ENCODE measurements at regions not wholly inside any gene's neighbourhood (a gene's known extent, or its start where the extent isn't known, plus 50 kb on each side); places are given as distances from the start of the nearest gene placed in this dataset.
A peak's percentile ranks its signal among the peaks of the same experiment; 100 is the strongest.

GRCh38 chr2:180364719-180365118 is 357.6 kb upstream of the CWC22 start:
- Mint-ChIP-seq H3K4me3 (no peak overlapping the region), H3K9me3 (no peaks in the 10 kb centered on the region), H3K36me3 (no peaks in the 10 kb centered on the region), H3K27me3 (no peaks in the 10 kb centered on the region), H3K4me1 (peaks cover 0 to 8% of the 10 kb centered on the region in 2 donors), H3K27ac (no peak overlapping the region)
- DNase-seq (no peak), ATAC-seq (replicated peaks) (no peak)

GRCh38 chr2:180360283-180360618 is 353.2 kb upstream of the CWC22 start:
- DNase-seq (no peak), ATAC-seq (replicated peaks) (peak; percentile 5 to 10)
- H3K27me3 Mint-ChIP-seq = no peaks in the 10 kb centered on the region
- H3K9me3 Mint-ChIP-seq = no peaks in the 10 kb centered on the region
- H3K27ac Mint-ChIP-seq = no peak overlapping the region
- H3K4me1 Mint-ChIP-seq = peaks cover 0 to 6% of the 10 kb centered on the region in 2 donors
- H3K36me3 Mint-ChIP-seq = no peaks in the 10 kb centered on the region
- no peak overlapping the region for H3K4me3 Mint-ChIP-seq

- peak; percentile 79 for ATAC-seq (replicated peaks)
- no peak overlapping the region for H3K27ac Mint-ChIP-seq
- DNase-seq = no peak
- H3K36me3 Mint-ChIP-seq = no peaks in the 10 kb centered on the region
- H3K4me1 Mint-ChIP-seq = peaks cover 0 to 6% of the 10 kb centered on the region in 2 donors
- H3K9me3 Mint-ChIP-seq = no peaks in the 10 kb centered on the region
- H3K27me3 Mint-ChIP-seq = no peaks in the 10 kb centered on the region
- no peak overlapping the region for H3K4me3 Mint-ChIP-seq
Observed at GRCh38 chr2:180359522-180360282, 352.6 kb upstream of the CWC22 start.

- no peak for DNase-seq
- Mint-ChIP-seq H3K27me3 (no peaks in the 10 kb centered on the region), H3K4me1 (peaks cover 0 to 6% of the 10 kb centered on the region in 2 donors), H3K9me3 (no peaks in the 10 kb centered on the region), H3K27ac (no peak overlapping the region), H3K36me3 (no peaks in the 10 kb centered on the region), H3K4me3 (no peak overlapping the region)
- ATAC-seq (replicated peaks) = no peak
Observed at GRCh38 chr2:180358458-180358857, 351.4 kb upstream of the CWC22 start.

- no peaks in the 10 kb centered on the region for H3K36me3 Mint-ChIP-seq
- H3K9me3 Mint-ChIP-seq = no peaks in the 10 kb centered on the region
- peaks cover 0 to 6% of the 10 kb centered on the region in 2 donors for H3K4me1 Mint-ChIP-seq
- no peak for DNase-seq
- no peak for ATAC-seq (replicated peaks)
- H3K4me3 Mint-ChIP-seq = no peak overlapping the region
- H3K27me3 Mint-ChIP-seq = no peaks in the 10 kb centered on the region
- H3K27ac Mint-ChIP-seq = no peak overlapping the region
Observed at GRCh38 chr2:180356676-180357075, 349.6 kb upstream of the CWC22 start.

GRCh38 chr2:180352620-180353019 is 345.5 kb upstream of the CWC22 start:
- DNase-seq (no peak), ATAC-seq (replicated peaks) (no peak)
- no peak overlapping the region for H3K27ac Mint-ChIP-seq
- no peaks in the 10 kb centered on the region for H3K4me1 Mint-ChIP-seq
- H3K9me3 Mint-ChIP-seq = peaks cover 0 to 7% of the 10 kb centered on the region in 2 donors
- no peak overlapping the region for H3K4me3 Mint-ChIP-seq
- H3K27me3 Mint-ChIP-seq = no peaks in the 10 kb centered on the region
- no peaks in the 10 kb centered on the region for H3K36me3 Mint-ChIP-seq

GRCh38 chr2:180349809-180350208 is 342.7 kb upstream of the CWC22 start:
- Mint-ChIP-seq H3K9me3 (peaks cover 9 to 10% of the 10 kb centered on the region in 2 donors), H3K36me3 (no peaks in the 10 kb centered on the region), H3K4me3 (no peak overlapping the region), H3K27me3 (no peaks in the 10 kb centered on the region), H3K4me1 (no peaks in the 10 kb centered on the region), H3K27ac (no peak overlapping the region)
- ATAC-seq (replicated peaks) (no peak), DNase-seq (no peak)

- no peaks in the 10 kb centered on the region for H3K4me1 Mint-ChIP-seq
- no peak for DNase-seq
- peaks cover 4 to 9% of the 10 kb centered on the region in 2 donors for H3K9me3 Mint-ChIP-seq
- H3K36me3 Mint-ChIP-seq = peaks cover 0 to 4% of the 10 kb centered on the region in 2 donors
- no peak overlapping the region for H3K27ac Mint-ChIP-seq
- H3K4me3 Mint-ChIP-seq = no peak overlapping the region
- ATAC-seq (replicated peaks) = no peak
- no peaks in the 10 kb centered on the region for H3K27me3 Mint-ChIP-seq
Observed at GRCh38 chr2:180343528-180344345, 336.6 kb upstream of the CWC22 start.

- no peak for DNase-seq
- Mint-ChIP-seq H3K9me3 (peaks cover 16 to 20% of the 10 kb centered on the region in 2 donors), H3K36me3 (peaks cover 9 to 21% of the 10 kb centered on the region in 2 donors), H3K4me1 (peaks cover 5 to 11% of the 10 kb centered on the region in 2 donors), H3K4me3 (no peak overlapping the region), H3K27me3 (no peaks in the 10 kb centered on the region), H3K27ac (peak overlapping the region; percentile 69)
- no peak for ATAC-seq (replicated peaks)
Observed at GRCh38 chr2:180337136-180337535, 330.0 kb upstream of the CWC22 start.

GRCh38 chr2:180336550-180336949 is 329.5 kb upstream of the CWC22 start:
- no peak overlapping the region for H3K4me3 Mint-ChIP-seq
- no peak for ATAC-seq (replicated peaks)
- H3K4me1 Mint-ChIP-seq = peaks cover 5 to 11% of the 10 kb centered on the region in 2 donors
- H3K27ac Mint-ChIP-seq = peak overlapping the region; percentile 69
- peaks cover 16 to 20% of the 10 kb centered on the region in 2 donors for H3K9me3 Mint-ChIP-seq
- no peak for DNase-seq
- peaks cover 9 to 21% of the 10 kb centered on the region in 2 donors for H3K36me3 Mint-ChIP-seq
- no peaks in the 10 kb centered on the region for H3K27me3 Mint-ChIP-seq

GRCh38 chr2:180334514-180334913 is 327.4 kb upstream of the CWC22 start:
- peaks cover 5 to 11% of the 10 kb centered on the region in 2 donors for H3K4me1 Mint-ChIP-seq
- no peak for DNase-seq
- peak; percentile 99 to 100 for ATAC-seq (replicated peaks)
- peaks cover 19 to 20% of the 10 kb centered on the region in 2 donors for H3K9me3 Mint-ChIP-seq
- no peaks in the 10 kb centered on the region for H3K27me3 Mint-ChIP-seq
- no peak overlapping the region for H3K4me3 Mint-ChIP-seq
- H3K27ac Mint-ChIP-seq = peak overlapping the region; percentile 21
- peaks cover 9 to 17% of the 10 kb centered on the region in 2 donors for H3K36me3 Mint-ChIP-seq

GRCh38 chr2:180328795-180329422 is 321.8 kb upstream of the CWC22 start:
- Mint-ChIP-seq H3K9me3 (peaks cover 4 to 11% of the 10 kb centered on the region in 2 donors), H3K36me3 (no peaks in the 10 kb centered on the region), H3K4me1 (peaks cover 2 to 4% of the 10 kb centered on the region in 2 donors), H3K27ac (no peak overlapping the region), H3K27me3 (peaks cover 0 to 9% of the 10 kb centered on the region in 2 donors), H3K4me3 (no peak overlapping the region)
- ATAC-seq (replicated peaks) = no peak
- no peak for DNase-seq

- Mint-ChIP-seq H3K27ac (no peak overlapping the region), H3K27me3 (peaks cover 0 to 9% of the 10 kb centered on the region in 2 donors), H3K4me1 (no peaks in the 10 kb centered on the region), H3K4me3 (no peak overlapping the region), H3K36me3 (no peaks in the 10 kb centered on the region), H3K9me3 (peaks cover 0 to 10% of the 10 kb centered on the region in 2 donors)
- ATAC-seq (replicated peaks) (no peak), DNase-seq (no peak)
Observed at GRCh38 chr2:180327185-180327584, 320.1 kb upstream of the CWC22 start.

GRCh38 chr2:180325416-180326120 is 318.5 kb upstream of the CWC22 start:
- Mint-ChIP-seq H3K27me3 (peaks cover 0 to 9% of the 10 kb centered on the region in 2 donors), H3K27ac (no peak overlapping the region), H3K36me3 (peaks cover 0 to 5% of the 10 kb centered on the region in 2 donors), H3K4me1 (peaks cover 0 to 2% of the 10 kb centered on the region in 2 donors), H3K9me3 (peaks cover 0 to 10% of the 10 kb centered on the region in 2 donors), H3K4me3 (no peak overlapping the region)
- DNase-seq (no peak), ATAC-seq (replicated peaks) (no peak)

Data from stimulated activated naive B cell treated with anti-CD40 and anti-IgM and Interleukin-4, amounts not matched to agents 10 μg/mL and 1 μg/mL and 100 μg/mL, for 72 hours (primary cell).